ENCODE measurements at regions not wholly inside any gene's neighbourhood (a gene's known extent, or its start where the extent isn't known, plus 50 kb on each side); places are given as distances from the start of the nearest gene placed in this dataset.

GRCh38 chrX:121231566-121232358 is 184.4 kb downstream of the GLUD2 start:
- TF ChIP-seq POLR2A (IDR thresholded peaks at IDR 0.05) (no peak), POLR2AphosphoS5 (IDR thresholded peaks at IDR 0.05) (no peak), EP300 (IDR thresholded peaks at IDR 0.05) (no peak)
- TF ChIP-seq, protein P1, sequence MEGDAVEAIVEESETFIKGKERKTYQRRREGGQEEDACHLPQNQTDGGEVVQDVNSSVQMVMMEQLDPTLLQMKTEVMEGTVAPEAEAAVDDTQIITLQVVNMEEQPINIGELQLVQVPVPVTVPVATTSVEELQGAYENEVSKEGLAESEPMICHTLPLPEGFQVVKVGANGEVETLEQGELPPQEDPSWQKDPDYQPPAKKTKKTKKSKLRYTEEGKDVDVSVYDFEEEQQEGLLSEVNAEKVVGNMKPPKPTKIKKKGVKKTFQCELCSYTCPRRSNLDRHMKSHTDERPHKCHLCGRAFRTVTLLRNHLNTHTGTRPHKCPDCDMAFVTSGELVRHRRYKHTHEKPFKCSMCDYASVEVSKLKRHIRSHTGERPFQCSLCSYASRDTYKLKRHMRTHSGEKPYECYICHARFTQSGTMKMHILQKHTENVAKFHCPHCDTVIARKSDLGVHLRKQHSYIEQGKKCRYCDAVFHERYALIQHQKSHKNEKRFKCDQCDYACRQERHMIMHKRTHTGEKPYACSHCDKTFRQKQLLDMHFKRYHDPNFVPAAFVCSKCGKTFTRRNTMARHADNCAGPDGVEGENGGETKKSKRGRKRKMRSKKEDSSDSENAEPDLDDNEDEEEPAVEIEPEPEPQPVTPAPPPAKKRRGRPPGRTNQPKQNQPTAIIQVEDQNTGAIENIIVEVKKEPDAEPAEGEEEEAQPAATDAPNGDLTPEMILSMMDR (IDR thresholded peaks at IDR 0.05) = no peak
